ENCODE measurements at regions not wholly inside any gene's neighbourhood (a gene's known extent, or its start where the extent isn't known, plus 50 kb on each side); places are given as distances from the start of the nearest gene placed in this dataset.
"Not testable (repeated sequence)": the region's sequence is repeated elsewhere in the genome, so short reads cannot be mapped to it uniquely, and the experiment has no call there.

GRCh38 chr4:64121803-64122202 lies 287.4 kb downstream of the TECRL start:
- WGBS = 82% methylated on average over 4 of the region's 4 CpGs
- no peaks in the 10 kb centered on the region for H3K36me3 ChIP-seq (ENCODE audit: insufficient read depth)
- H3K4me1 ChIP-seq (ENCODE audit: insufficient read depth) = no peaks in the 10 kb centered on the region
- H3K27ac ChIP-seq (ENCODE audit: low read depth) = no peak overlapping the region
- no peak overlapping the region for H3K4me3 ChIP-seq (ENCODE audit: low read depth, low read length)
- DNase-seq (ENCODE audit: extremely low spot score) = no peak

GRCh38 chr4:64105903-64106302 lies 303.3 kb downstream of the TECRL start:
- no peak for DNase-seq (ENCODE audit: extremely low spot score)
- Histone ChIP-seq H3K4me3 (ENCODE audit: low read depth, low read length) (no peak overlapping the region), H3K36me3 (ENCODE audit: insufficient read depth) (no peaks in the 10 kb centered on the region), H3K4me1 (ENCODE audit: insufficient read depth) (no peaks in the 10 kb centered on the region), H3K27ac (ENCODE audit: low read depth) (no peak overlapping the region)
- WGBS = 55% methylated on average over 1 of the region's 1 CpG

GRCh38 chr4:64095398-64095797 lies 313.9 kb downstream of the TECRL start:
- Histone ChIP-seq H3K4me3 (ENCODE audit: low read depth, low read length) (no peak overlapping the region), H3K27ac (ENCODE audit: low read depth) (no peak overlapping the region), H3K4me1 (ENCODE audit: insufficient read depth) (no peaks in the 10 kb centered on the region), H3K36me3 (ENCODE audit: insufficient read depth) (no peaks in the 10 kb centered on the region)
- 20% methylated on average over 1 of the region's 1 CpG for WGBS
- DNase-seq (ENCODE audit: extremely low spot score) = no peak

DNA sequence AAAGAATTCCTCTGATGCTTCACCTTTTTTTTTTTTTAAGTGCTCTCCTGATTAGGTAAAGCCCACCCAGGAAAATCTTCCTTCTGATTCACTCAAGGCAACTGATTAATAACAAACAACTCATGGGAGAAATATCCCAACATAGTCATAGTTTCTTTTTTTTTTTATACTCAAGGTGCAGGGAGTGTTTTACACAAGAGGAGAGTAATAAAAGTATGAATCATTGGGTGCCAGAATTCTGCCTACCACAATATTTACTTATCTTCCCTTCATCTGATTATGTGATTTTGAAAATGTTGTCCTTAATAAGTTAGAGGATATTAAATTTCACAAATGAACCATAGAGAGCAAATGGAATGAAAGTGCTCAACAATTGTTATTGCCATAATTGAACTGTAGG lies 329.9 kb downstream of the TECRL start:
- no peak overlapping the region for H3K27ac ChIP-seq (ENCODE audit: low read depth)
- H3K36me3 ChIP-seq (ENCODE audit: insufficient read depth) = no peaks in the 10 kb centered on the region
- DNase-seq (ENCODE audit: extremely low spot score) = no peak
- no peaks in the 10 kb centered on the region for H3K4me1 ChIP-seq (ENCODE audit: insufficient read depth)
- no peak overlapping the region for H3K4me3 ChIP-seq (ENCODE audit: low read depth, low read length)

DNA sequence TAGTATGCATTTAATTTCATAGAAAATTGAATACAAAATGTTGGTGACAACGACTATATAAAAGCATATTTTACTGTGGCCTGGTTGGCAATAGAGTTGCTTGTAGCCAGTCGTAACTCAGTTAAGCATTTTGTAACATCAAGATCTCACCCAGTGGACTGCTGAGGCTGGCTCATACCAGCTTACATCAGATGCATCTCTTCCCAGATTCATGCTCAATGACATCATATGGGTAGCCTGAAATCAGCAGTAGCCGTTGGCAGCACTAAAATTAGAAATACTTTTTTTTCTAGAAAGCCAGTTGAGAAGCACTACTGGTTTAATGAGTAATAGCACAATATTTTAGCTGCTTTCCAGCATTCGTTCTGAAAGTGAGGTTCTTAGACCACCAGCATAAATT lies 341.2 kb downstream of the TECRL start:
- no peaks in the 10 kb centered on the region for H3K36me3 ChIP-seq (ENCODE audit: insufficient read depth)
- no peaks in the 10 kb centered on the region for H3K4me1 ChIP-seq (ENCODE audit: insufficient read depth)
- 59% methylated on average over 4 of the region's 4 CpGs for WGBS
- H3K4me3 ChIP-seq (ENCODE audit: low read depth, low read length) = no peak overlapping the region
- no peak for DNase-seq (ENCODE audit: extremely low spot score)
- H3K27ac ChIP-seq (ENCODE audit: low read depth) = no peak overlapping the region

- no peak for DNase-seq (ENCODE audit: extremely low spot score)
- no peak overlapping the region for H3K27ac ChIP-seq (ENCODE audit: low read depth)
- H3K4me1 ChIP-seq (ENCODE audit: insufficient read depth) = no peaks in the 10 kb centered on the region
- 54% methylated on average over 1 of the region's 1 CpG for WGBS
- H3K36me3 ChIP-seq (ENCODE audit: insufficient read depth) = no peaks in the 10 kb centered on the region
- no peak overlapping the region for H3K4me3 ChIP-seq (ENCODE audit: low read depth, low read length)
Observed at GRCh38 chr4:64062991-64063390, 346.3 kb downstream of the TECRL start.

- not testable (repeated sequence) for DNase-seq (ENCODE audit: extremely low spot score); H3K36me3 ChIP-seq (ENCODE audit: insufficient read depth); H3K4me3 ChIP-seq (ENCODE audit: low read depth, low read length); H3K27ac ChIP-seq (ENCODE audit: low read depth); H3K4me1 ChIP-seq (ENCODE audit: insufficient read depth)
- WGBS = 95% methylated on average over 23 of the region's 23 CpGs
Observed at GRCh38 chr4:64037033-64037432, 372.2 kb downstream of the TECRL start.

- Histone ChIP-seq H3K27ac (ENCODE audit: low read depth) (no peak overlapping the region), H3K4me1 (ENCODE audit: insufficient read depth) (no peaks in the 10 kb centered on the region), H3K36me3 (ENCODE audit: insufficient read depth) (no peaks in the 10 kb centered on the region), H3K4me3 (ENCODE audit: low read depth, low read length) (no peak overlapping the region)
- DNase-seq (ENCODE audit: extremely low spot score) = no peak
Observed at GRCh38 chr4:64022560-64022959, 386.7 kb downstream of the TECRL start.

DNA sequence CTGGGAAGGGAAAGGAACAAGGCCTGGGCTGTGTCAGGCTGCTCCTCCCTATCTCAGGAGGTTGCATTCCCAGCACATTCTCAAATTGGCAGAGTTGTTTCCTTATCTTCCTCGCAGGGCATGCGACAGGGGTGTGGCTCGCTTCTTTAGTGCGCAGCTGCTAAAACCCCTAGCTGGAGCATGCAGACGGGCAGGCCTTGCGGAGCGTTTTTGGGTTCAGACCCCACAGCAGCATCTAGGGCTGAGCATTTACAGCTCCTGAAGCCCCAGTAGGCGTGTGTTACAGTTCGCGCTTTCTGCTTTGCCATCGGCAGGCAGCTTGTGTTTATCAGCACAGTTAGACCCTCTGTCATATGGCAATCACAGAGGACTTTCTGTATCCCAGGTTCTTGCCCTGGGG lies 392.4 kb downstream of the TECRL start:
- 88% methylated on average over 11 of the region's 11 CpGs for WGBS

GRCh38 chr4:64014647-64015046 lies 394.6 kb downstream of the TECRL start:
- no peaks in the 10 kb centered on the region for H3K4me1 ChIP-seq (ENCODE audit: insufficient read depth)
- H3K36me3 ChIP-seq (ENCODE audit: insufficient read depth) = no peaks in the 10 kb centered on the region
- no peak overlapping the region for H3K27ac ChIP-seq (ENCODE audit: low read depth)
- no peak for DNase-seq (ENCODE audit: extremely low spot score)
- H3K4me3 ChIP-seq (ENCODE audit: low read depth, low read length) = no peak overlapping the region
- WGBS = 31% methylated on average over 5 of the region's 5 CpGs

More for the DNA sequence above, 392.4 kb downstream of the TECRL start:
- no peaks in the 10 kb centered on the region for H3K4me1 ChIP-seq (ENCODE audit: insufficient read depth)
- no peak for DNase-seq (ENCODE audit: extremely low spot score)
- H3K36me3 ChIP-seq (ENCODE audit: insufficient read depth) = no peaks in the 10 kb centered on the region
- no peak overlapping the region for H3K27ac ChIP-seq (ENCODE audit: low read depth)
- no peak overlapping the region for H3K4me3 ChIP-seq (ENCODE audit: low read depth, low read length)

- DNase-seq (ENCODE audit: extremely low spot score) = no peak
Observed at GRCh38 chr4:64001229-64001898, 407.9 kb downstream of the TECRL start.

GRCh38 chr4:64000241-64000640 lies 409.0 kb downstream of the TECRL start:
- no peak overlapping the region for H3K4me3 ChIP-seq (ENCODE audit: low read depth, low read length)
- DNase-seq (ENCODE audit: extremely low spot score) = no peak
- no peak overlapping the region for H3K27ac ChIP-seq (ENCODE audit: low read depth)
- H3K4me1 ChIP-seq (ENCODE audit: insufficient read depth) = no peaks in the 10 kb centered on the region
- no peaks in the 10 kb centered on the region for H3K36me3 ChIP-seq (ENCODE audit: insufficient read depth)

More at GRCh38 chr4:64001229-64001898, 407.9 kb downstream of the TECRL start:
- H3K4me3 ChIP-seq (ENCODE audit: low read depth, low read length) = no peak overlapping the region
- WGBS = 90% methylated on average over 5 of the region's 5 CpGs
- H3K36me3 ChIP-seq (ENCODE audit: insufficient read depth) = no peaks in the 10 kb centered on the region
- H3K4me1 ChIP-seq (ENCODE audit: insufficient read depth) = no peaks in the 10 kb centered on the region
- no peak overlapping the region for H3K27ac ChIP-seq (ENCODE audit: low read depth)

- H3K4me1 ChIP-seq (ENCODE audit: insufficient read depth) = no peaks in the 10 kb centered on the region
- no peak overlapping the region for H3K27ac ChIP-seq (ENCODE audit: low read depth)
- H3K4me3 ChIP-seq (ENCODE audit: low read depth, low read length) = no peak overlapping the region
- no peaks in the 10 kb centered on the region for H3K36me3 ChIP-seq (ENCODE audit: insufficient read depth)
- 73% methylated on average over 1 of the region's 1 CpG for WGBS
- DNase-seq (ENCODE audit: extremely low spot score) = no peak
Observed at GRCh38 chr4:63986253-63986652, 423.0 kb downstream of the TECRL start.

- Histone ChIP-seq H3K4me1 (ENCODE audit: insufficient read depth) (no peaks in the 10 kb centered on the region), H3K27ac (ENCODE audit: low read depth) (no peak overlapping the region), H3K4me3 (ENCODE audit: low read depth, low read length) (no peak overlapping the region), H3K36me3 (ENCODE audit: insufficient read depth) (no peaks in the 10 kb centered on the region)
- no peak for DNase-seq (ENCODE audit: extremely low spot score)
Observed at GRCh38 chr4:63983224-63983623, 426.0 kb downstream of the TECRL start.

DNA sequence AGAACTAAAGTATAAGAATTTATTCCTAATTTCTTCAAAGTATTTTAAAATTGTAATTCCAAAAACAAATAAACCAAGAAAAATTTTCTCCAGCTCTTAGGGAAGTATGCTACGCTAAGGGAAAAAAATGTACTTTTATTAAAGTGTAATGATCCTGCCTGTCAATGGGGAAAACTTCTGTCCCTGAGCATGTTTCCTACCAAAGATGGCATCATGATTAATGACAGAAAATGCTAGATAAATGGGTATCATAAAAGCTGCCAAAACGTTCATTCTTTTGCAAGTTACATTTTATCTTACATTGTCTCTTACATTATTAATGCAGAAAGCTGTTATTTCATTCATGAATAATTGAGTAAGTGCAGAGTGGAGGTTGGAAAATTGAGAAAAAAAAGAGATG lies 443.4 kb downstream of the TECRL start:
- WGBS = 63% methylated on average over 2 of the region's 2 CpGs
- no peak for DNase-seq (ENCODE audit: extremely low spot score)
- Histone ChIP-seq H3K4me1 (ENCODE audit: insufficient read depth) (no peaks in the 10 kb centered on the region), H3K36me3 (ENCODE audit: insufficient read depth) (no peaks in the 10 kb centered on the region), H3K27ac (ENCODE audit: low read depth) (no peak overlapping the region), H3K4me3 (ENCODE audit: low read depth, low read length) (no peak overlapping the region)

Measured in urinary bladder (tissue), 3 donors.